ENCODE measurements at regions not wholly inside any gene's neighbourhood (a gene's known extent, or its start where the extent isn't known, plus 50 kb on each side); places are given as distances from the start of the nearest gene placed in this dataset.

GRCh38 chr4:140316799-140317198 is 56.6 kb upstream of the SCOC start:
- no peak for DNase-seq

- DNase-seq, result no peak
These were observed 57.5 kb upstream of the SCOC start for GRCh38 chr4:140315970-140316369.

GRCh38 chr4:140315438-140315837 is 58.0 kb upstream of the SCOC start:
- DNase-seq, result no peak

GRCh38 chr4:140315019-140315418 is 58.4 kb upstream of the SCOC start:
- DNase-seq, result no peak

GRCh38 chr4:140312100-140312499 is 61.3 kb upstream of the SCOC start:
- DNase-seq, result no peak

GRCh38 chr4:140311257-140311835 is 62.1 kb upstream of the SCOC start:
- DNase-seq, result no peak

- DNase-seq, result no peak
These were observed 64.1 kb upstream of the SCOC start for GRCh38 chr4:140309124-140309870.

- peak; percentile 62 for DNase-seq
These were observed 64.9 kb upstream of the SCOC start for GRCh38 chr4:140308366-140309123.

GRCh38 chr4:140305053-140305452 is 68.4 kb upstream of the SCOC start:
- DNase-seq, result no peak

GRCh38 chr4:140304346-140304745 is 69.1 kb upstream of the SCOC start:
- DNase-seq, result no peak

GRCh38 chr4:140302151-140302859 is 71.1 kb upstream of the SCOC start:
- DNase-seq, result no peak

- no peak for DNase-seq
These were observed 73.0 kb upstream of the SCOC start for GRCh38 chr4:140300271-140300970.

GRCh38 chr4:140298001-140298400 is 75.4 kb upstream of the SCOC start:
- no peak for DNase-seq

- DNase-seq, result no peak
These were observed 76.2 kb upstream of the SCOC start for GRCh38 chr4:140297221-140297570.

GRCh38 chr4:140296335-140297220 is 76.9 kb upstream of the SCOC start:
- peak; percentile 50 for DNase-seq

GRCh38 chr4:140293979-140294378 is 79.5 kb upstream of the SCOC start:
- no peak for DNase-seq

- DNase-seq, result no peak
These were observed 82.2 kb upstream of the SCOC start for GRCh38 chr4:140291259-140291658.

- no peak for DNase-seq
These were observed 84.0 kb upstream of the SCOC start for GRCh38 chr4:140289486-140289885.

GRCh38 chr4:140286456-140286855 is 87.0 kb upstream of the SCOC start:
- no peak for DNase-seq

- DNase-seq, result no peak
These were observed 89.0 kb upstream of the SCOC start for GRCh38 chr4:140284456-140284855.
